ENCODE measurements at regions not wholly inside any gene's neighbourhood (a gene's known extent, or its start where the extent isn't known, plus 50 kb on each side); places are given as distances from the start of the nearest gene placed in this dataset.

GRCh38 chr5:82748688-82749460, 328.3 kb downstream of the TMEM167A start:
- TF ChIP-seq CTCF (IDR thresholded peaks at IDR 0.05), result no peak
- TF ChIP-seq POLR2A (IDR thresholded peaks at IDR 0.05), result no peak

Measured in body of pancreas (tissue), 4 donors.